HG02678 (cell line): ENCODE measurements at regions not wholly inside any gene's neighbourhood (a gene's known extent, or its start where the extent isn't known, plus 50 kb on each side); places are given as distances from the start of the nearest gene placed in this dataset.

Experiments
- ATAC-seq: cut with Tn5 transposase; IDR thresholded peaks from one replicate; pipeline ENCODE4 v1.9.1; 2021; ENCODE audit warnings: mild to moderate bottlenecking, moderate library complexity; ENCODE audit not compliant: unreplicated experiment

- ATAC-seq = no peak
Observed at GRCh38 chr1:65486613-65487012, 66.1 kb downstream of the LEPR start.

GRCh38 chr1:65489481-65489880, 69.0 kb downstream of the LEPR start:
- ATAC-seq = no peak

- no peak for ATAC-seq
Observed at GRCh38 chr1:65490231-65491009, 70.0 kb downstream of the LEPR start.

- ATAC-seq = no peak
Observed at GRCh38 chr1:65491472-65491871, 71.0 kb downstream of the LEPR start.

GRCh38 chr1:65493802-65494201, 73.3 kb downstream of the LEPR start:
- no peak for ATAC-seq

- ATAC-seq = no peak
Observed at GRCh38 chr1:65494671-65495070, 74.2 kb downstream of the LEPR start.

GRCh38 chr1:65495137-65495536, 74.7 kb downstream of the LEPR start:
- no peak for ATAC-seq

GRCh38 chr1:65497256-65497830, 76.9 kb downstream of the LEPR start:
- ATAC-seq = no peak

GRCh38 chr1:65503427-65503826, 83.0 kb downstream of the LEPR start:
- ATAC-seq = no peak

- ATAC-seq = no peak
Observed at GRCh38 chr1:65504263-65504662, 83.8 kb downstream of the LEPR start.

GRCh38 chr1:65505547-65506300, 85.3 kb downstream of the LEPR start:
- ATAC-seq = no peak

- ATAC-seq = no peak
Observed at GRCh38 chr1:65508051-65508450, 87.6 kb downstream of the LEPR start.

- ATAC-seq = no peak
Observed at GRCh38 chr1:65509912-65510680, 89.6 kb downstream of the LEPR start.

- no peak for ATAC-seq
Observed at GRCh38 chr1:65510961-65511360, 90.5 kb downstream of the LEPR start.

GRCh38 chr1:65512383-65512782, 91.9 kb downstream of the LEPR start:
- no peak for ATAC-seq

- ATAC-seq = no peak
Observed at GRCh38 chr1:65512967-65513780, 92.7 kb downstream of the LEPR start.

GRCh38 chr1:65514041-65514440, 93.6 kb downstream of the LEPR start:
- no peak for ATAC-seq

- ATAC-seq = no peak
Observed at GRCh38 chr1:65524931-65525265, 104.4 kb downstream of the LEPR start.

GRCh38 chr1:65525266-65526048, 105.0 kb downstream of the LEPR start:
- no peak for ATAC-seq

- no peak for ATAC-seq
Observed at GRCh38 chr1:65526049-65526556, 105.6 kb downstream of the LEPR start.
